ENCODE measurements at regions not wholly inside any gene's neighbourhood (a gene's known extent, or its start where the extent isn't known, plus 50 kb on each side); places are given as distances from the start of the nearest gene placed in this dataset.

DNA sequence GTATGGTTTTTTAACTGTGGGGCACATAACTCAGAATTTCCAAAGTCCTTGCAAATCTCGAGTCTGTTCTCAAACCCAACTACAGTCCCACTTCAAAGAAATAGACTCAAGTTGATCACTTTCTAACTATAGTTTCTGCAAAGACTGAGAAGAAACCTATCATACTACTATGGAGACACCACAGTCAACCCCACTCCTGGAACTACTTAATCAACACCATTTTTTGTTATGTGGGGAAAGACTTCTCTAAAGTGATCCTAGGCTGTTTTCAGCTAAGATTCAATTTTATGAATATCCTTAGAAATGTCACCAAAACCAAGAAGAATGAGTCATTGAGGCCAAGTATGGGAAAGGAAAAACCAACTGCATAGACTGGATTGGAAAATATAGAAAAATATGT lies 198.8 kb downstream of the WDR11 start:
- no peaks in the 10 kb centered on the region for H3K9me3 ChIP-seq (ENCODE audit: low read length)
- no peaks in the 10 kb centered on the region for H3K36me3 ChIP-seq (ENCODE audit: insufficient read depth, low read length)
- no peaks in the 10 kb centered on the region for H3K4me1 ChIP-seq (ENCODE audit: insufficient read depth, low read length, severe bottlenecking)
- no peak overlapping the region for H3K4me2 ChIP-seq (ENCODE audit: low read length)
- H3K9me2 ChIP-seq (ENCODE audit: low read depth, low read length): no peaks in the 10 kb centered on the region
- no peak for TF ChIP-seq EZH2 (IDR thresholded peaks at IDR 0.05; ENCODE audit: borderline replicate concordance, low read length)
- H3K4me3 ChIP-seq (ENCODE audit: low read depth, low read length, poor library complexity, severe bottlenecking): no peak overlapping the region
- no peak overlapping the region for H2AFZ ChIP-seq (ENCODE audit: low read length)
- H3K9ac ChIP-seq (ENCODE audit: low read length): no peak overlapping the region
- H3F3A ChIP-seq (ENCODE audit: insufficient read depth, low read length): no peaks in the 10 kb centered on the region
- H3K79me2 ChIP-seq (ENCODE audit: insufficient read depth, low read length): no peaks in the 10 kb centered on the region
- H4K20me1 ChIP-seq (ENCODE audit: insufficient read depth, low read length): no peaks in the 10 kb centered on the region
- H3K27me3 ChIP-seq (ENCODE audit: insufficient read depth, low read length): no peaks in the 10 kb centered on the region
- no peak overlapping the region for H3K27ac ChIP-seq (ENCODE audit: low read depth, low read length, poor library complexity, severe bottlenecking)

DNA sequence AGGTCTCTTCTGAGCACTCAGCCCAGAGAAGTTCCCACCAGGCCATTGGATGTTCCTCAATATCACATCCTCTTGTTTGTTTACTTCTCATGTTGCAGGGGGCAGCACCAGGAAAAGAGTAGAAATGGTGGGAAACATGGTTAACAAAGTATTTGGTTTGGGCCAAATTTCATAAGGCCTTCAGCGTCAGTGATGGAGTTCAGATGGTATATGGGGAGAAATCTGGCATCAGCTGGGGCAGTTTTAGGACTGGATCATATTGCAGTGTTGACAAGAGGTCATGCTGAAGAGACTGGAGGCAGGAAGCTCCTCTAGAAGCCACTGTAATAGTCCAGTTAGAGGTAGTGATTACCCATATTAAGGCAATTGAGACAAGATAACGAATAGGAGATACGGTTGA lies 200.0 kb downstream of the WDR11 start:
- Histone ChIP-seq H4K20me1 (ENCODE audit: insufficient read depth, low read length) (no peaks in the 10 kb centered on the region), H3K27me3 (ENCODE audit: insufficient read depth, low read length) (no peaks in the 10 kb centered on the region), H3F3A (ENCODE audit: insufficient read depth, low read length) (no peaks in the 10 kb centered on the region), H3K9ac (ENCODE audit: low read length) (no peak overlapping the region), H3K79me2 (ENCODE audit: insufficient read depth, low read length) (no peaks in the 10 kb centered on the region), H3K4me1 (ENCODE audit: insufficient read depth, low read length, severe bottlenecking) (no peaks in the 10 kb centered on the region), H3K9me3 (ENCODE audit: low read length) (no peaks in the 10 kb centered on the region), H3K4me3 (ENCODE audit: low read depth, low read length, poor library complexity, severe bottlenecking) (no peak overlapping the region), H3K27ac (ENCODE audit: low read depth, low read length, poor library complexity, severe bottlenecking) (no peak overlapping the region), H3K36me3 (ENCODE audit: insufficient read depth, low read length) (no peaks in the 10 kb centered on the region), H3K4me2 (ENCODE audit: low read length) (no peak overlapping the region), H2AFZ (ENCODE audit: low read length) (no peak overlapping the region), H3K9me2 (ENCODE audit: low read depth, low read length) (no peaks in the 10 kb centered on the region)
- TF ChIP-seq EZH2 (IDR thresholded peaks at IDR 0.05; ENCODE audit: borderline replicate concordance, low read length): no peak
- TF ChIP-seq CTCF (IDR thresholded peaks at IDR 0.05; ENCODE audit: low read length): no peak

DNA sequence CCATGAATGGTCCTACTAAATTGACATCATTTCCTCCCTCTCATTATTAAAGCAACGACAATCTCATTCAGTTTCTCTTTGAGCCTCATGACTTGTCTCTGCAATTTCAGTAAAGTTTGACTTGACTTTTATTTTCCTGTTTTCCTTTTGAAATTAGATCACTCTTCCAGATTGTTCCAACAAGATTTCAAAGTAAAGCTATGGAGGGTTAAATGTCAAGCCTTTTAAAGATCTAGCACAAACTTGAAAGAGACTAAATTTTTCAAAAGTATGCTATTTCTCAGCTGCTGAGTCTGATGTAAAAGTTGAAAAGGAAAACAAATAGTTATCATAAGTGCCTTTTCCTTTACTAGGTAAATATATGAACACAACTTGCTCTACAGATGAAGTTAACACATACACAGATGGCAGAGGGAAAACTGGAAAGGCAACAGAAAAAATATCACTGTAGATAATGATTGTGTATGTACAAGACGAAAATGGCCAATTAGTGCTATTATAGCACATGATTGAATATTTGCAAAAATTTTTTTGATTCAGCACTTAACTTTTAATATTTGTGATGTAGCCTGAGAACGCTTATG lies 200.6 kb downstream of the WDR11 start:
- H3K4me1 ChIP-seq (ENCODE audit: insufficient read depth, low read length, severe bottlenecking): no peaks in the 10 kb centered on the region
- no peak overlapping the region for H2AFZ ChIP-seq (ENCODE audit: low read length)
- no peak overlapping the region for H3K9ac ChIP-seq (ENCODE audit: low read length)
- H3K9me2 ChIP-seq (ENCODE audit: low read depth, low read length): no peaks in the 10 kb centered on the region
- no peaks in the 10 kb centered on the region for H3K27me3 ChIP-seq (ENCODE audit: insufficient read depth, low read length)
- H4K20me1 ChIP-seq (ENCODE audit: insufficient read depth, low read length): no peaks in the 10 kb centered on the region
- no peaks in the 10 kb centered on the region for H3K79me2 ChIP-seq (ENCODE audit: insufficient read depth, low read length)
- no peak overlapping the region for H3K4me2 ChIP-seq (ENCODE audit: low read length)
- TF ChIP-seq CTCF (IDR thresholded peaks at IDR 0.05; ENCODE audit: low read length): no peak
- no peak for TF ChIP-seq EZH2 (IDR thresholded peaks at IDR 0.05; ENCODE audit: borderline replicate concordance, low read length)
- H3K4me3 ChIP-seq (ENCODE audit: low read depth, low read length, poor library complexity, severe bottlenecking): no peak overlapping the region
- no peaks in the 10 kb centered on the region for H3K9me3 ChIP-seq (ENCODE audit: low read length)
- H3F3A ChIP-seq (ENCODE audit: insufficient read depth, low read length): no peaks in the 10 kb centered on the region
- H3K27ac ChIP-seq (ENCODE audit: low read depth, low read length, poor library complexity, severe bottlenecking): no peak overlapping the region
- H3K36me3 ChIP-seq (ENCODE audit: insufficient read depth, low read length): no peaks in the 10 kb centered on the region

GRCh38 chr10:121053151-121053550 lies 202.0 kb downstream of the WDR11 start:
- Histone ChIP-seq H3K9ac (ENCODE audit: low read length) (no peak overlapping the region), H3K27me3 (ENCODE audit: insufficient read depth, low read length) (no peaks in the 10 kb centered on the region), H3K4me2 (ENCODE audit: low read length) (no peak overlapping the region), H3K36me3 (ENCODE audit: insufficient read depth, low read length) (no peaks in the 10 kb centered on the region), H3K79me2 (ENCODE audit: insufficient read depth, low read length) (no peaks in the 10 kb centered on the region), H3K4me1 (ENCODE audit: insufficient read depth, low read length, severe bottlenecking) (no peaks in the 10 kb centered on the region), H3K9me3 (ENCODE audit: low read length) (no peaks in the 10 kb centered on the region), H3F3A (ENCODE audit: insufficient read depth, low read length) (no peaks in the 10 kb centered on the region), H3K27ac (ENCODE audit: low read depth, low read length, poor library complexity, severe bottlenecking) (no peak overlapping the region), H4K20me1 (ENCODE audit: insufficient read depth, low read length) (no peaks in the 10 kb centered on the region), H2AFZ (ENCODE audit: low read length) (no peak overlapping the region), H3K9me2 (ENCODE audit: low read depth, low read length) (no peaks in the 10 kb centered on the region), H3K4me3 (ENCODE audit: low read depth, low read length, poor library complexity, severe bottlenecking) (no peak overlapping the region)
- TF ChIP-seq CTCF (IDR thresholded peaks at IDR 0.05; ENCODE audit: low read length) (no peak), EZH2 (IDR thresholded peaks at IDR 0.05; ENCODE audit: borderline replicate concordance, low read length) (no peak)
